ELR (cell line): ENCODE measurements at regions not wholly inside any gene's neighbourhood (a gene's known extent, or its start where the extent isn't known, plus 50 kb on each side); places are given as distances from the start of the nearest gene placed in this dataset.
A peak's percentile ranks its signal among the peaks of the same experiment; 100 is the strongest.
"Not testable (repeated sequence)": the region's sequence is repeated elsewhere in the genome, so short reads cannot be mapped to it uniquely, and the experiment has no call there.

Source experiments
- DNase-seq: peaks from one replicate; pipeline ENCODE4 v3.0.0-alpha.2; 2015; ENCODE audit warnings: low read depth

DNA sequence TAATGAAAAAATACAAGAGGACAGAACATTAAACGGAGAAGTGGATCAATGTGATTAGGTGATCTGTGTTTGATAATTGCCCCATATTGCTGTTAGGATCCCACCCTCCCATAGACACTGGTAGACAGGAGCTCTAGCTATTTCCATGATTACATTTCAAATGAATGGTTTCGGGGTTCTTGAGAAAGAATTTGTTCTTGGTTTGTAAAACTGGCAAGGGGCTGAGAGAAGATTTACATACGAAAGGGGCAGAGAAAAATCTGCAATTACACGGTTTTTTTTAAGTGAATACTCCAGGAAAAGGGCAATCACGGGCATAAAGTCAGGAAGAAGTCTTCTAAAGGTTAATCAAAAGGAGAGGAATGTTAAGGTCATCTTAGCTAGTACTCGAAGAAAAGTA lies 2125.7 kb upstream of the PCDH20 start:
- DNase-seq = no peak

DNA sequence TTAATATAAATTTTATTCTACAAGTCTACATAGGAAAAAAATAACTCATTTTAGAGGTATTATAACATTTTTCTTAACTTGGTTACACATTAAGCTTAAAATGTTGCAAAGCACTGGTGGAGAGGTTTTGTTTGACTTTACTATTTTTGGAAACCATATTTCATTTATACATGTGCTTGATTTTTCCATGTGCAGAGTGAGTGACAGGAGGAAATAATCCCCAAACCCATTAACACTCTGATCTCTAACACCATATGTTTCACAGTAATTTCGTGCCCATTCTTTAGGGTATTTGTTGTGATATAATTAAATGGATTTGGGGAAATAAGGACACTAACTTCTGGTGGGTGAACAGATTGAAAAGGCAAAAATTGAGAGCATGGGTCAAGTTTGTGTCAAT lies 2124.4 kb upstream of the PCDH20 start:
- no peak for DNase-seq

DNA sequence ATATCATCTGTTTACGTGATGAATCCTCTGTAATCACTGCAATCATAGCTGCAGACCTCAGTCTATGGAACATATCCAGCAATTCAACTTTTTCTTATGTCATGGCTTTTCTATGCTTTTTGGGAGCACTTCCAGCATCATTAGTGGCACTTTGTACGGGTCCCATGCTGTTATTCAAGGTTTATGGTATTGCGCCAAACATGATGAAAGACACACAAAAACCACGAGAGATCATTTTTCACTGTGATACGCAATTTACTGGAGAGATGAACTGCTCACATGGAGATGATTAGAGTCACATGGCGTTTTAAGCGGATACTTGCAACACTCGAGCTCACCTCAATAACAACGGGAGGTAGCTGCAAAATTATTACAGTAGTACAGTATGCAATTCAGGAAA lies 2101.7 kb upstream of the PCDH20 start:
- DNase-seq = peak; percentile 1

DNA sequence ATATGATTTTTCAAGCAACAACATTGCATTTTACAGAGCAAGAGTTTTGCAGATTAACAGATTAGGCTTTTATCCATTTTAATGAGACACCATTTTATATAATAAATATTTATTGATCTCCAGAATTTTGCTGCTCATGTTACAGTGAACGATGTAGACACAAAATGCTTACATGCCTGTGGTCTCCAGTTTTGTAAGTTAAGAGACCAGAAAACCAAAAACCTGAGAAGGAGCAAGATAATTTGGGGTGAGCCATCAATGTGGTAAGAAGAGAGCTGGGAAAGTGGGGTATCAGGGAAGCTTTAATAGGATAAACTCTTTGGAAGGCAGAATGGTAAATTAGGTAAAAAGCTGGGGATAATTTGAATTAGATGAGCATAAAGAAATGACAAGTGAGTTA lies 2100.5 kb upstream of the PCDH20 start:
- DNase-seq = no peak

DNA sequence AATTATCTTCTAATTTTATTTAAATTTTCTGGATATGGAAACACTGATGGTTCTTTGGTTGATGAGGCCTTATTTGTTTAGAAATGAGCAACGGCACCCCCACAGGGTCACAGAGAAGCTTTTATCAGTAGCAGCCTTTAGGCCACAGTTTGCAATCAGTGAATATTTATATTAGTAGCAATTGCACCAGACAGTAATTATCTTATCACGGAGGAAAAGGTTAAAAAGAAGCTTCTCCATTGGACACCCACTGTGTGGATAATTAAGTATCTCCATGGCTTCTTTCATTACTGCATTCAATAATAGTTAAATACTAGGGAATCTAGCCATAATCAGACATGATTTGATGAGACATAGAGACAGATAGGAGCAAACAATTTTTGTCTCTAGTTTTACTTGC lies 2099.2 kb upstream of the PCDH20 start:
- DNase-seq = no peak

DNA sequence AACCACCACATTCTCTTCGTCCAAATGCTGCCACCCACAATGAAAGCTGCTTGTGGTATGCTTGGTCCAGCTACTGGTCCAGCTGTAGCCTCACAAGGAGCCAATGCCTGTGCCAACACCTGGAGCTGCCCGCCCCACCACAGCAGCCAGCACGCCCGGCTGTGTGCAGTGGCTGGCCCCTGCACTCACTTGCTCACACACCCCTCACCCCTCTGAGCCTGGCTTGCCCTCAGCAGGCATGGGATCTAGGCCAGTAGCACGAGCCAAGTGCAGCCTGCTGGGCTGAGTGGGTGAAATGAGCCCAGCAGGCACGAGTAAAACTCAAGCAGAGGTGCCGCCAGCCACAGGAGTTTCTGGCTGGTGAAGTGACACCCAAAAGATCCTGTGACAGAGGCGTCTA lies 2096.4 kb upstream of the PCDH20 start:
- no peak for DNase-seq

DNA sequence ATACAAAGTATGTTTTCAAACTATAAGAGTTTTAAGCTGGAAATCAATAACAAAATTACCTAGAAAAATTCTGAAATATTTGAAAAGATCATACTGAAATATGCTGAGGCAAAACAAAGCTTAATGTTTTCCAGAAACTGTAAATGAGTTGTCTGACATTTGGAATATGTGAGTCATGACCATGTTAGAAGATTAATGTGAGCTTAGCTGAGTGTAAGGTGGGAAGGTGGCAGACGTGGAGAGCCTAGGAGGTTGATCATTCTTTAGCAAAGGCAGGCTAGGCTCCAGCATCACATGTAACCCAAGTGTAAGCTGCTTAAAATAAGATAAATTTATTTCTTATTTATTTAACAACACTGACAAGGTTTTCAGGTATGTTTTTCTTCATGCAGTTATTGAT lies 2086.1 kb upstream of the PCDH20 start:
- DNase-seq = no peak

DNA sequence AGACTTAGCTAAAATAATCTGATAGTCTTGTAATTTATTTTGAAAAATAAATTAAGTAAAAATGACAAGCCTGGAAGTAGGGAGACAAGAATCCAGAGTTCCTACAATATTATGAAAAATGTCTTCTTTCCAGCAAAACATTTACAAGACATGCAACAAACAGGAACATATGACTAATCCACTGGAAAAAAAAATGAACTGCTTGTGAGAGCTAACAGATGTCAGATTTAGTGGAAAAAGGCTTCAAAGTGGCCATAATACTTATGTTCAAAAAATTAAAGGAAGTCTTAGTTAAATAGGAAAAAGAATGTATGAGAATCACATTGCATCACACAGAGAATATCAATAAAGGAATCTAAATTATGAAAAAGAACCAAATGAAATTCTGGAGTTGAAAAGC lies 2082.0 kb upstream of the PCDH20 start:
- DNase-seq = no peak

DNA sequence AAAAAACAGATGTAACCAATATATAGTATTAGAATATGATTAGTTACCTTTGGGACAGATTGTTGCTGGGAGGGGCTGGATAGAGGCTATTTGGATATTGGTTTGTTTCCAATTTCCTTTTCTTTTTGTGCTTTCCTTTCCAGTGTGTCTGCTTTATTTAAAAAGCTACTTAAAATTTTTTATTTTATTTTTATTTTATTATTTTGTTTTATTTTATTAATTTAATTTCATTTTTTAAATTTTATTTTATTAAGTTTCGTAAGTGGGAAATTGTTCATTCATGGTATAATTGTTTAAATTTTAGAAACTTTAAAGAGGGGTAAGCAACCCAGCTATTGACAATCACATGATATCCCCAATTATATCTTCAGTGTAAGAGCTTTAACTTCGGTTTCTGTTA lies 2077.0 kb upstream of the PCDH20 start:
- no peak for DNase-seq

DNA sequence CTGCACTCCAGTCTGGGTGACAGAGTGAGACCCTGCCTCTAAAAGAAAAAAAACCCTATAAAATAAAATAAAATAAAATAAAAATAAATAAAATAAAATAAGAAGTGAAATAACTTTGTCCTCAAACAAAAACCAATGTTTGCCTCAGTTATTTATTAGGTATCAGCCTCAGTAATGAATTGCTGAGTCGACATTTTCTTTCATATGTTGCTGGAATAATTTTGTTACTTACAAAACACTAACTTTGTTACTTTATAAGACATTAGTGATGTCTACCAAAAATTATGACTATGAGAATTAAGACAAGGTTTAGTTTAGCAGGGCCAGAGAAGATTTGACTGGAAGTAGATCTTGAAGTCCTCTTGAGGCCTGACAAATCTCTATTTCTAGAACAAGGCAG lies 2074.5 kb upstream of the PCDH20 start:
- no peak for DNase-seq

DNA sequence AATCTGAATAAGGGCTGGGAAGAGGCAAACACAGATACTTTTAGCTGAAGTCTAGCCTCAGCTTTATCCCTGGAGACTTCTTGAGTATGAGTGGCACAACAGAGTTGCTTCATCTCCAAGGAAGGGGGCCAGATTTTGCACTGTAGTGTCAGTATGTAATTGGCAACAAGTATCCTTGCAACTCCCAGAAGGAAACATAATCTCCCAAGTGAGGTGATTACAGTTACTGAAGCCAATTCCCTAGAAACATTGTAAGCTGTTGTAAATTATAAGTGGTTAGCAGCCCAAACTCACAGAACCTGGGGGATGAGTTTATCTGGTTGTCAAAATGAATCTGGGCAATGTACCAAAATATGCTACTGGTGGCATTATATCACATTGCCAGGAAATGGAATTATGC lies 2065.7 kb upstream of the PCDH20 start:
- DNase-seq = no peak

DNA sequence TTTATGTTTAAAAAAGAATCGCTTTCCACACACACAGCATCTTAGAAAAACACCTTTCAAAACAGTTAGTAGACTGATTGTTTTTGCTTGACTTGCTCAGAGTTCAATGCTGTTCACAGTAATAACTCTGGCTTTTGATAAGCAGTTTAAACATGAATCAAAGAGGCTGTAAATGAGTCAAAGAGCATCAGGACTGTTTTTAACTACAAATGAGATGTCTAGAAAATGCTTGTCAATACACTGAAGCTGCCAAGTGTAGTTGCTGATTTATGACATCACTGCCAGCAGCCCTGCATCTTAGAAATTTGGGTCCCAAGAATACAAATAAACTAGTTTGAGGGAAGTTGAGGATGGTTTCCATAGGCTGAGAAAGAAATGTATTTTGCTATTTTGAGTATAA lies 2057.1 kb upstream of the PCDH20 start:
- no peak for DNase-seq

DNA sequence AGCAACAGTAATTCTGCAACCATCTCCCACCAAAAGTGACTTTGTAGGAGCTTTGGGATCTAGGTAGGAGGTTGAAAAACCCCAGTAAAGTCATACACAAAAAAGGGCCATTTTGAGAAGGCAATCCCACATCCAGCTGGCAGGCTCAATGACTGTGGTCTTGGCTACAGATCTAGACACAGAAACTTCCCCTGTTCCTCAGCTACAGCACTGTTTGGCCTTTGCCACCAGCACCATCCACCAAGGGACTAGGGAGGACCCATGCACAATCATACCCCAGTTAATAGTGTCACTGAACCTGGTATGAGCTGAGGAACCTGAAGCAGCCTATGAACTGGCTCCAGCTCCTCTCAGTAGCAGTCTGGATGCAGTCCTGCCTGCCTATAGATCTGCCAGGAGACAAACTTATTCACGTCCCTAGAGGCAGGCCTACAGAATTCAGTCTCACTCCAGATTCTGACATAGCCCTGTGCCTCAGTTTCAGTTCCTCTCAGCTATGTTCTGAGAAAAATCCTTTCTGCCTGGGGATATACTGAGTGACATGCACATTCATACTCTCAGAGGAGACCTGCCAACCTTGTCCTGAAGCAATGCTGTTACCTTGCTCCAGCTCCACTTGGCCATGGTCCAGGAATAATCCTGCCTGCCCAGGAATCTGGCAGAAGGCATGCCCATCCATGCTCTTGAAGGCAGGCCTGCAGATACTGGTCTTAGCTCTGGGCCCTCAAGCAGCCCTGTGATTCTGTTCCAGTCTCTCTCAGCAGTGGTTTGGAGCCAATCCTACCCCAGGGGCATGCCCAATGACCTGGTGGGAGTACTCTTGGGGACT lies 2048.3 kb upstream of the PCDH20 start:
- no peak for DNase-seq

DNA sequence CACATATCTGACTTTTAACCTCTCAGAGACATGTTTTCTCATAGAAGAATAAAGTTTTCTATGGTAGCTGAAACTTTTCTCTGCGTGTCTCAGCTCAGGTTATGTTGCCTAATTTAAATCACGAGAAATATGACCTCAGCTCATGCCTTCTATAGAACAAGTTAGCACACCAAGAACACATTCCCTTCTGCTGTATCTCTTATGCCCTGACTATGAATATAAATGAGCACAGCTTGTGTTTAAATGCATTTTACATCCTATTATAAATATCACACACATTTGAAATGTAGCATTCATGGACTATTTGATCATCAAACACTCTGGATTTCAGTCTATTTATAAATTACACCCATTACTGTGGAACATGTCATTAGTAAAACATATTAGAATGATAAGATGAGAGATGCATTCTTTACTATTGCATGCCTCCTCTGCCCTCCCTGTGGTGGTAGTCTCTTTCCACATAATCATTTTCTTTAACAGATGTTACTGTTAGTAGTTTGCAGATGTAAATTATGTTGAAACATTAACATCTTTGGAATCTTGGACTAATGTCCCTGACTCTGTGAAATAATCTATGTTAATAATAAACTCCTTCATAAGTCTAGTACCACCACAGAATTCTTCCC lies 2044.9 kb upstream of the PCDH20 start:
- no peak for DNase-seq

DNA sequence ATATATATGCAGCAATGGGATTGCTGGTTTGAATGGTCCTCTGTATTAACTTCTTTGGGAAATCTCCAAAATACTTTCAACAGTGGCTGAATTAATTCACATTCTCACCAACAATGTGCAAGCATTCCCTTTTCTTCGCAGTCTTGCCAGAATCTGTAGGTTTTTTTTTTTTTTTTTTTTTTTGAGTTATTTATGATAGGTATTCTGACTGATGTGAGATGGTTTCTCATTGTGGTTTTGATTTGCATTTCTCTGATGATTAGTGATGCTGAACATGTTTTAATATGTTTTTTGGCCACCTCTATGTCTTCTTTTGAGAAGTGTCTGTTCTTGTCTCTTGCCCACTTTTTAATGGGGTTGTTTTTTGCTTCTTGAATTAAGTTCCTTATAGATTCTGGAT lies 2041.5 kb upstream of the PCDH20 start:
- DNase-seq = no peak

DNA sequence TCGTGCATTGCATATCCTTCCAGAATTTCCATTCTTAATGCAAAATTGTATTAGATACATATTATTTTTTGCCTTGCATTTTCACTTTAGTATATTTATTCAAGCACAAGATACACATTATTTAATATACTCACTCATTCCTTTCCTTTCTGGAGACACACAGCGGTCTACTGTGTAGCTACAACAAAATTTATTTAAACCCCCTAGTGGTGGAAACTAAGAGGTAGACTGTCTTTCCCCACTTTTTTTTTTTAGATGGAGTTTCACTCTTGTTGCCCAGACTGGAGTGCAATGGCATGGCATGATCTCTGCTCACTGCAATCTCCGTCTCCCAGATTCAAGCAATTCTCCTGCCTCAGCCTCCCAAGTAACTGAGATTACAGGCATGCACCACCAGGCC lies 2040.3 kb upstream of the PCDH20 start:
- DNase-seq = peak; percentile 42

DNA sequence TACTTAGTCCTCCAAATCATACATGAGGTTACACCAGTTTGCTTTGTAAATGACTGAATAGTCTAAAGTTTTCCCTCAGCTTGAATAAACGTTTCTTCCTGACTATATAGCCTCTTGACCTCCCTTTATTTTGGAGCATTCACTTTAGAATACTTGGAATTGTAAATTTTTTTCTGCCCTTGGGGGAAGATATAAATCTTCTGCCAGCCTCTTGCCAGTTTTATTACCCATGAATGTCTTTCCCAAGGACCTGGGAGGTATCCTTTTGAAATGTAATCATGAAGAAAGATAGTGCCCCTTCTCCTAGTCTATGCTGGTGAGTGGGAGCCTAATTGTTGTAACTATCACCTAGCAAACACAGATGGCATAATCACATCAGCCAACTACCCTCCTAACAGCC lies 2033.9 kb upstream of the PCDH20 start:
- no peak for DNase-seq

DNA sequence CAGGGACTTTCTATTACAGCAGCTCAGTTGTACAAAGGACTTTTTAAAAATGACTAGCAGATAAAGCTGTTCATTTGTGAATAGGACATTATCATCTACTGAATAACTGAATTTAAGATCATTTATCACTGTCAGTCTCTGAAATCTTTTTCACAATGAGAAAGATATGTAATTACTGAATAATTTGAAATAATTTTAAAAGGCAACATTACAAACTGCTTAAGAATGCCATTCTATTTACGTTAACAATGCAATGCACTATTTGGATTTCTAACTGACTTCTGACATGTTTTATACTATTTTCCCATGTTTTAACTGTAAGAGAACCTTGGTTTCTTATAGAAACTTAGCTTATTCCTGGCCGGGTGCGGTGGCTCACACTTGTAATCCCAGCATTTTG lies 2033.0 kb upstream of the PCDH20 start:
- no peak for DNase-seq

DNA sequence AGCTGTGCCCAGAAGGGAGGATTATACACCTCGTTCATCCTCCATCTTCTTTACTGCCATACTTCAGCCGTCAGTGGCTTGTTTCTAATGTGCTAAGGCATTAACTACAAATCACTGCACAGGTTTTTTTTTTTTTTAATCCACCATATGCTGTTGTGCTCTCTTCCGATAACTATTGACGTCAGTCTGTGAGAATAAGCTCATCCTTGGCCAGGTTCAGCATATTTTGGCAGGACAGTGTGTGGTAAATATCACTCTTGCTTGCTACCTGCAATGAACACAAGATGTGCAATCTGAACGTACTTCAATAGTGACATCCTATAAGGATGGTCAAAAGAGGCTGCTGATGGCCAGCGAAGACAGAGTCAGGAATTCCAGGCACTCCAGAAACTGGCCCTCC lies 2030.7 kb upstream of the PCDH20 start:
- no peak for DNase-seq

DNA sequence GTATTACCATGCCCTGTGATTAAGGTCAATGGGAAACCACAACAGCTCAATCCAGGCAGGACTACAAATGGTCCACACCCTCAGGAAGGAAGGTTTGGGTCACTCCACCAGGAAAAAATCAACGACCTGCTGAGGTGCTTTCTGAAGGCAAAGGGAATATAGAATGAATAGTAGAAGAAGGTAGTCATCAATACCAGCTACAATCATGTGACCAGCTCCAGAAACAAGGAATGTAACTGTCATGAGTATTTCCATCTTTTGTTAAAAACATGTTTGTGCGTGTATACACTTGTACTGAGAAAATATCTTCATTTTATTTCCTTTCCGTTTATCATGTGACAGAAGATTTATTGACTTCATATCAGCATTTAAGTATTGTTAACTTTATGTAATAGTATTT lies 2028.6 kb upstream of the PCDH20 start:
- DNase-seq = not testable (repeated sequence)

DNA sequence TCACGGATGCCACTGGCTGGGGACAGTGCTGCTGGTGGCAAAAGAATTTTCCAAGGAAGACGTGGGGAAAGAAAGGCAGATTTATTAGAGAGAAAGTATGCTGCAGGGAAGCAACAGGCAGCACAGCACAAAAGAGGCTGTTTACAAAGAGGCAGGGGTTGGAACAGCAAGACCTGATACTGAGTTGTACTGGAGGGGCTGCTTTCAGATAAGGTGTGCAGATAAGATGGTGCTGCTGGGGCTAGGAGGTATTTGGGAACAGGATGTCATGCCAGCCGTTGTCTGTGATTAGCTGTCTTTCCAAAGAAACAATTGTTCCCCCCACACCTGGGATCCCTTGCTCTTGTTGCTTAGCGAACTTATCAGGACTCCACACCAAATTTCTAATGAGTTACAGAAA lies 2023.3 kb upstream of the PCDH20 start:
- DNase-seq = no peak

DNA sequence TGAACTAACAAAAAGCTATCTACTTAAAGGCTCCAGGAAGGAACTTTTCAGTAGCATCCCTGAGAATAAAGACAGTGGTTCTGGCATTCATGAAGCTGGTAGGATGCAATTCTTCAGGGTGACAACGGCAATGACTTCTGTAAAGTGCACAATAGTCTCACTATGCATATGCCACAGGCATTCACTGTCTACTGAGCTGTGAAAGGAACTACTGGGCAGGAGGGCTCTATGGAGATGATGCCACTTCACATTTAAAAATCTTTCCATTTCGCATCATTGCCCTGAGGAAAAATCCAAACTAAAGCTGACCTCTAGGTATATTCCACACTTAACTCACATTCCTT lies 2020.6 kb upstream of the PCDH20 start:
- DNase-seq = no peak

DNA sequence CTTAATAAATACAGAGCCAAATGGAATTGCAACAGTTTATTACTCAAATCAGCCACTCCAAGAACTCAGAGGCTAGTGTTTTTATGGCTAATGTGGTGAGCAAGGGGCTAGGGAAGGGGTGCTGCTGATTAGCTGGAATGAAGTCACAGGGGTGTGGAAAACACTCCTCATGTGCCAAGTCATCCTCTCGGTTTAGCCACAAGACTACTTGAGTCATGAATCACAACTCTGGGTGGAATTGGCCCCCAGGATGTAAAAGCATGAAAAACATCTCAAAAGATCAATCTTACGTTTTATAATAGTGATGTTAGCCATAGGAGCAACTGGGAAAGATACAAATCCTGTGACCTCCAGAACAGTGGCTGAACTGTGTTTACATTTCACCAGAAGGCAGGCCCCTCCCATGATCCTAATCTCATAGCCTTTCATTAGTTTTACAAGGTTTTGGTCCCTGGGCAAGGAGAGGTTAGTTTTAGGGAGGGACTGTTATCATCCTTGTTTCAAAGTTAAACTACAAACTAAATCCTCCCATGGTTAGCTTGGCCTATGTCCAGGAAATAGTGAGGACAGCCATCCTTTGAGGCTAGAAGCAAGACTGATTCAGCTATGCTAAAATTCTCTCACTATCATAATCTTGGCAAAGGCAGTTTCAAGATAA lies 2020.1 kb upstream of the PCDH20 start:
- peak; percentile 97 for DNase-seq
